ENCODE measurements at regions not wholly inside any gene's neighbourhood (a gene's known extent, or its start where the extent isn't known, plus 50 kb on each side); places are given as distances from the start of the nearest gene placed in this dataset.
"Not testable (repeated sequence)": the region's sequence is repeated elsewhere in the genome, so short reads cannot be mapped to it uniquely, and the experiment has no call there.

- no peak for DNase-seq
These were observed 615.1 kb downstream of the IRS1 start for GRCh38 chr2:226184540-226184939.

DNA sequence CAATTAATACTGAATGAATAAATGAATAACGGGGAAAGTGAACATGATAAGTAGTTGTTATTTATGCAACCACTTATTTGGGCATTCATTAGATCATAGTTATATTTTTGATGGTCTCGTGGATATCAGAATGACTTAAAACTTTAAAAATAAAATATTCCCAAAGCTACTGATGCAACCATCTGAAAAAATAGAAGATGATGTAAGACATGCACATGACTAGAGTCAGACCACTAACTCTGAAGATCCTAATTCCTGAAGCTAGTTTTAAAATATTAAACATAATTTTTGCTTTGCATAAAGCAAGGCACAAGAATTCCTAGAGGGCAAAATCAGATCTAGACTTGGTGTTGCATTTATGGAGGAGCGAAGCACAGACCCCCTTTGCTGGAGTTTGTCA, 616.1 kb downstream of the IRS1 start:
- no peak for DNase-seq

GRCh38 chr2:226183033-226183432, 616.6 kb downstream of the IRS1 start:
- no peak for DNase-seq

- DNase-seq, result no peak
These were observed 617.7 kb downstream of the IRS1 start for GRCh38 chr2:226181909-226182308.

- no peak for DNase-seq
These were observed 619.2 kb downstream of the IRS1 start for GRCh38 chr2:226180281-226180884.

DNA sequence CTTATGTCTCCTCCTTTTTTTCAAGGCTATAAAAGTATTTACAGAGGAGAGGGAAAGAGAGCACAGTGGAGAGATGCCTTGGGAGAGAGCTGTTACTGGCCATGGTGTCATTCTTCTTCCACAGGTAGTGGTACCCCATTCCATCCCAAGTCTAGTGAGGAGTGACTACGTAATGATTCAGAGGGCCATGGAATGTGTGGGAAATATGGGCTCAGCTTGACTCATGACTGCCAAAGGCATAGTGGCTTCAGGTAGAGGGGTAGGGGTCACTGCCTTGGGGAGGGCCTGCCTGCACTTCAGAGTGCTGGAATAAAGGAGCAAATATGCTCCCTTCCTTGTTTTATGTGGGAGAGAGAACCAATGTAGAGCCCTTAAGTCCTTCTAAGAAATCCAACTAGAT, 620.6 kb downstream of the IRS1 start:
- no peak for DNase-seq

GRCh38 chr2:226176283-226176984, 623.2 kb downstream of the IRS1 start:
- DNase-seq, result no peak

DNA sequence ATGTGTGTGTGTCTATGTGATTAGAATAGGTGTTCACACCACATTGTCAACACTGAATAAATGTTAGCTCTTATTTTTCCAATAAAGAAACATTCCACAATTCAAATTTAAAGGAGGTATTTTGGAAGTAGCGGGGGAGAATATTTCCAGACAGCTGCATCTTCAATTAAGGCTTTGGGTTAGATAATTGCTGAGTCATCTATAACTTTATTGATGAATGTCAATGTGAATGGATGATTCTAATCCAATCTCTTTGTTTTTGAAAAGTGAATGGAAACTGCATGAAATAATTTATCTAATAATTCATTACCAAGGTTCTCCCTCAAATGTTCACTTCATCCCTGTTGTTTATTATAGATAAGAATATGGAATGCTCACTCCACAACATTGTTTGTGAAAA, 625.2 kb downstream of the IRS1 start:
- DNase-seq, result no peak

DNA sequence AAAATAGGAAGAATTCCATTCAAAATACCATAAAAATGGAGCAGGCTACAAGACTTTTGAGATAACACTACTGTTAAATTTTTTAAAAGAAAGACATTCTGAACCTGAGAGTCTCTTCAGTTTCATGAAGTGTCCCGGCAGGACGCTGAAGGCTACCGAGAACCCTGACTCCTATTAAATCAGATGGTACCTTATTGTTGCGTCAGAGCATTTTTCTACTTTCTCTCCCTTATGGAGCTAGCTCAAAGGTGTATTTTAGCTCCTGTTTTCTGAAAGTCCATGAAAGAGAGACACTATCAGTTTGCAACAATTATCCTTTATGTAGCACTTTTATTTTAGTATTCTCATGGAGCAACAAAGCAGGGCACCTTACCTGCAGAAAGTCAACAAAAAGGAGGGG, 626.7 kb downstream of the IRS1 start:
- no peak for DNase-seq

DNA sequence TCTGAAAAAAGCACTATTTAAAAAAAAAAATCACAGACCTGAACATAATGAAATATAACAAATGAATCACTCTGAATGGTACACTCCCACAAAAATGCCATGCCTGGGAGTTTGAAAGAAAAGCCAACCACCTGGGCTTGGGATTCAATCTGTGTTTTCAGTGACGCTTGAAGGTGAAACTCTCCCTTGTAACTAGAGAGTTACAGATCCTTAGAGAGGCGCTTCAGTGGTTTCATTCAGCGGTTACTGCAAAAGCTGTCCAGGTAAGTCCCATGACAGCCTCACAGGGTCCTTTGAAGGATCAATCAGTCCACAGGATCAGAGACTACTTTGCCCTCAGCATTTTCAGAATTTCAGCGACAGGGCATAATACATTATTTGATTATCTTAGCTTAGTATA, 627.3 kb downstream of the IRS1 start:
- DNase-seq, result no peak

DNA sequence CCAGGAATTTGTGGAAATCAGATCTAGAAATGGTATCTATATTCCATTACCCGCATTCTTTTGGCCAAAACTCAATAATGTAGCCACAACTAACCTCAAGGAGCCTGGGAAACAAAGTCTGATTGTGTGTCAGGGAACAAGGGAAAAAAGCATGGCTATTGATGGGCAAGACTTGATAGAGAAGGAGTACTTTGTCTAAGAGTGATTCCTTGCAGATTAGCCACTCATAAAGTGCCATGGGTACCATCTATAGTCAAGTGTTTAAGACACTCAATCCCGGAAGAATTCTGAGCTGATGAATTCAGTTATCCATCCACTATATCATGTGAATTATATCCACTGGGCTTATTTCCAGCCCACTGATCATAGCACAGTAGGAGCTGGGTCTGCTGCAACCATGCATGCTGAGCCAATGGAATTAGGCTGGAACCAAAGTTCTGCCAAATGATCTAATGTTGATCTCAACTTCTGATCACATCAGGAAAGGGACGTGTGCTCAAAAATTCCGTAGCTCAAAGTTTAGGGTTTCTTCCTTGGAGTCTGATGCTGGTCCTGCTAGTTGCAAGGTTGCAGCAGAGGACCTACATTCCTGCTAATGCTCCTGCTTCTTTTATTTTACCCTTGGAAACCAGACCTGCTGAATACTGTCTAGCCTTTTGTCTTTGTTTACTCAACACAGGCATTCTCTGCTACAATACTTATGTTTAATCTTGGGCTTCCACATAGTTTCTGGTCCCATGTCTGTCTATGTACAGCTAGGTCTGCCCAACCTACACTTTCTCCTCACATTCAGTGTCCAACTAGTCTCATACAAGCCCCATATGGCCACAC, 629.7 kb downstream of the IRS1 start:
- DNase-seq, result no peak

DNA sequence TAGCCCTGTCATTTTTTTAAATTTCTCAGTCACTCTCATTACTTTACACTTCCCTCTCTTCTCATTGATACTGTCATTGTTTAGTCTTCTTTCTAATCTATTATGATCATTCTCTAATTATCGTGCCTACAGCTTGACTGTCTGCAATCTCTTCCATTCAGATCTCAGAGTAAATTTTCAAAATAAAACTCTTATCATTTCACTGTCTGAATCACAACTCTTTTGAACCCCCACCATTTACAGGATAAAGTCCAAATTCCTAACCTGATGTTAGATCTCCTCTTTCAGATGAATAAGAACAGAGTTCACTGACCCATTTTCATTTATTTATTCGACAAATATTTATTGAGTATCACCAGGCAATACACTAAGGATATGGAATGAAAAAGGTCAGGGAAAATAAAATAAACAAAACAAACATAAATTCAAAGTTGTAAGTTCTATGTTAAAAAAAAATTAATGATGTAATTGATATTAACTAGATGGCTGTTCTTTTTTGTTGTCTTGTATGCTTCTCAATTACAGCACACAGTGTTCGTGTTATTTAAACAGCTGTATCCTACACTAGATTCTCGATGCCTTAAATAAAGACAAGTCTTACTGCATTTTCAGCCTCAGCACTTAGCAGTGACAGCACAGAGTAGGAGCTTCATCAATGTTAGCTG, 631.0 kb downstream of the IRS1 start:
- no peak for DNase-seq

GRCh38 chr2:226164512-226164911, 635.1 kb downstream of the IRS1 start:
- no peak for DNase-seq

DNA sequence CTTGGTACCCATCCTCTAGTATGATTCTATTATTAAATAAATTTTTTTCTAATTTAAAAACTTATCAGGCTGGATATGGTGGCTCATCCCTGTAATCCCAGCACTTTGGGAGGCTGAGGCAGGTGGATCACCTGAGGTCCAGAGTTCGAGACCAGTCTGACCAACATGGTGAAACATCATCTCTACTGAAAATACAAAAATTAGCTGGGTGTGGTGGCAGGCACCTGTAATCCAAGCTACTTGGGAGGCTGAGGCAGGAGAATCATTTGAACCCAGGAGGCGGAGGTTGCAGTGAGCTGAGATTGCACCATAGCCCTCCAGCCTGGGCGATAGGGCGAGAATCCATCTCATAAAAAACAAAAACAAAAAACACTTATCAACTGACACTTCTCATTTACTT, 639.0 kb downstream of the IRS1 start:
- DNase-seq, result not testable (repeated sequence)

DNA sequence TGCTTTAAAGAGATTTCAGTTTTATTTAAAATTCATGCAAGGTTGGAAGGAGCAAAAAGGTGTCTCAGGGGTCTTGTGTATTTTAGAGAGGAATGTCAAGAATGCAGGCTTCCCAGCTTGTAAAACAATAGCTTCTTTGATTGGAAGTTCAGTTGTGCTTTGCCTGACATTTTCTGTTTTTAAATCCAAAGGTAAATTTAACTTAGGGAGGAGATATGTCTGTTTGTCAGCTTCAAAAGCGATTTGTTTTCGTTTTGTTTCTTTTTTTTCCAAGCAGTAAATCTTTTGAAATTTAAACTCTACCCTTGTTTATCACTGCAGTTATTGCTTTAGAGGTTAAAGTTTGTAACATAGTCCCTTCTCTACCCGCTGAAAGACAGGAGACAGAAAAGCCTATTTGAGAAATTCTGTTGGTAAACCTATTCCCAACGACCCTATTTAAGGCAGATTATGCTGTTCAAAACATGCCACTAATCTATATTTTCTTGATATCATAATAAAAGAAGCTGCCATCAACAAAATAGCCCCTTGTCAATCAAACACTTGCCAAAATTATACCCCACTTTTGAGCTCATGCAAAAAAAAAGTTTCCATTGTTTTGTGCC, 639.6 kb downstream of the IRS1 start:
- no peak for DNase-seq

DNA sequence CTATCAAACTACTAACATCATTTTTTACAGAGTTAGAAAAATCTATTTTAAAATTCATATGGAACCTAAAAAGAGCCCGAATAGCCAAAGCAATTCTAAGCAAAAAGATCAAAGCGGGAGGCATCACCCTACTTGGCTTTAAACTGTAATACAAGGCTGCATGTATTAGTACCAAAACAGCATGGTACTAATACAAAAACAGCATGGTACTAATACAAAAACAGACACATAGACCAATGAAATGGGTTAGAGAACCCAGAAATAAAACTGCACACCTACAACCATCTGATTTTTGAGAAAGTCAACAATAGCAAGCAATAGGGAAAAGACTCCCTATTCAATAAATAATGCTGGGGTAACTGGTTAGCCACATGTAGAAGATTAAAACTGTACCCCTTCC, 640.7 kb downstream of the IRS1 start:
- no peak for DNase-seq

DNA sequence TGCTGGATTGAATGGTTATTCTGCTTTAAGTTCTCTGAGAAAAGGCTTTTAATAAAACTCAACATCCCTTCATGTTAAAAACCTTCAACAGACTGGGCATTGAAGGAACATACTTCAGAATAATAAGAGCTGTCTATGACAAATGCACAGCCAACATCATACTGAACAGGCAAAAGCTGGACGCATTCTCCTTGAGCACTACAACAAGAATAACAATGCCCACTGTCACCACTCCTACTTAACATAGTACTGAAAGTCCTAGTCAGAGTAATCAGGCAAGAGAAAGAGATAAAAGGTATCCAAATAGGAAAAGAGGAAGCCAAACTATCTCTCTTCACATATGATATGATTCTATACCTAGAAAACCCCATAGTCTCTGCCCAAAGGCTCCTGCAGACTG, 641.4 kb downstream of the IRS1 start:
- DNase-seq, result no peak

DNA sequence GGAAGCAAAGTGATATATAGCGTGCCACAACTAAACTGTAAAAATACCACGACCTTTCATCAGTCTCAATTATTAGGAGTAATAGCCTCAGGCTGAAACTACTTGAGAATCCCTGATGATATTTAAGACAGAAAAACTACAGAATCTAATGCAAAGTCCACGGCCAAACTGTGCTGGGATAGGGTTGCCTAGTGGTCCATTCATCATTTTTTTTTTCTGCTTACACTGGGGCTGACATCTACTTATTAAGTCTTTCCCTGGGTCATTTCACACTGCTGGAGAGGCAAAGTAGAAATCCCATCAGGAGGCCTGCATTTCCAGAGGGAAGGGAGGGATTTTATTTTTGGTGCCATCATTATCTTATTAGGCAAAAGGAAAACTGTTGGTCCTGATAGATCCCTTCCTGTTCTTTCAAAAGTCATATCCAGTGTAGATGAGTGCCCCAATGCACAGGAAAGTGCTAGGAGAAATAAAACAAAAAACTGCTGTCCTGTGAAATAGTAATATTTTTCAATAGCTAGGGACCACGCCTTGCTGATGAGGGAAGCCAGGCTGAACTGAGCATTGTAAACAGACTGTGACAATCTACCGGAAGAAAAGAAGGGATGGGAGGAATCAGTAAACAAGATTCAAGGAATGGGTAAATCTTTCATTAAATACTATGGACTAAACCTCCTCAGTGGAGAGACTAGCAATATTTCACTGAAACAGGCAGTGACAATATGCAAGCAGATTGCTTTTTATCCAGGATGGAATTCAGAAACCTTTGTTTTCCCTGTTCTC, 644.3 kb downstream of the IRS1 start:
- no peak for DNase-seq

GRCh38 chr2:226154610-226155009, 645.0 kb downstream of the IRS1 start:
- no peak for DNase-seq

GRCh38 chr2:226153553-226153952, 646.1 kb downstream of the IRS1 start:
- no peak for DNase-seq

GRCh38 chr2:226151157-226151556, 648.5 kb downstream of the IRS1 start:
- no peak for DNase-seq

- no peak for DNase-seq
These were observed 656.5 kb downstream of the IRS1 start for GRCh38 chr2:226143091-226143490.
